ENCODE measurements at regions not wholly inside any gene's neighbourhood (a gene's known extent, or its start where the extent isn't known, plus 50 kb on each side); places are given as distances from the start of the nearest gene placed in this dataset.

- TF ChIP-seq CTCF (IDR thresholded peaks at IDR 0.05) (no peak), POLR2A (IDR thresholded peaks at IDR 0.05) (no peak), EP300 (IDR thresholded peaks at IDR 0.05) (no peak)
Measured at GRCh38 chr7:19410106-19410505, 264.9 kb upstream of the FERD3L start.
